Astrocyte (in vitro differentiated cells and primary cell): ENCODE measurements at regions not wholly inside any gene's neighbourhood (a gene's known extent, or its start where the extent isn't known, plus 50 kb on each side); places are given as distances from the start of the nearest gene placed in this dataset.
A peak's percentile ranks its signal among the peaks of the same experiment; 100 is the strongest.

Experiments used
- DNase-seq: peaks from one replicate; pipeline ENCODE4 v3.0.0-alpha.2; 2010; ENCODE audit warnings: low read depth
- FAIRE-seq: peaks from 2 replicates; lab custom pipeline; 2011; peaks lifted over from hg19 to GRCh38; lab: Jason Lieb, UNC
- H2AFZ ChIP-seq: 2 replicates; pipeline ENCODE4 v1.6.0; 2012; ENCODE audit warnings: low read depth, low read length, inconsistent platforms
- H3K27ac ChIP-seq: 2 replicates; pipeline ENCODE4 v1.5.1; 2011; ENCODE audit warnings: low read depth, low read length, inconsistent platforms
- H3K27me3 ChIP-seq: 2 replicates; pipeline ENCODE4 v1.6.0; 2011; ENCODE audit warnings: low read length, inconsistent platforms; ENCODE audit not compliant: insufficient read depth
- H3K36me3 ChIP-seq: 2 replicates; pipeline ENCODE4 v1.5.1; 2011; ENCODE audit warnings: low read length, inconsistent platforms; ENCODE audit not compliant: insufficient read depth
- H3K4me1 ChIP-seq: 2 replicates; pipeline ENCODE4 v1.5.1; 2011; ENCODE audit warnings: low read length, inconsistent platforms; ENCODE audit not compliant: insufficient read depth
- H3K4me2 ChIP-seq: 2 replicates; pipeline ENCODE4 v1.6.0; 2012; ENCODE audit warnings: low read length, inconsistent platforms
- H3K4me3 ChIP-seq: 2 replicates; pipeline ENCODE4 v1.5.1; 2011; ENCODE audit warnings: low read depth, mild to moderate bottlenecking, low read length, inconsistent platforms; ENCODE audit not compliant: insufficient read depth
- H3K79me2 ChIP-seq: 2 replicates; pipeline ENCODE4 v1.6.0; 2012; ENCODE audit warnings: mild to moderate bottlenecking, low read length, inconsistent platforms; ENCODE audit not compliant: insufficient read depth
- H3K9ac ChIP-seq: 2 replicates; pipeline ENCODE4 v1.6.0; 2012; ENCODE audit warnings: mild to moderate bottlenecking, low read length, inconsistent platforms
- H3K9me3 ChIP-seq: 2 replicates; pipeline ENCODE4 v1.5.1; 2012; ENCODE audit warnings: low read depth, mild to moderate bottlenecking, low read length, inconsistent platforms; ENCODE audit not compliant: insufficient read depth
- H4K20me1 ChIP-seq: 2 replicates; pipeline ENCODE4 v1.6.0; 2012; ENCODE audit warnings: low read length, inconsistent platforms; ENCODE audit not compliant: insufficient read depth
- H3K27ac Mint-ChIP-seq: one replicate; pipeline ENCODE4 v1.8.0; 2021; ENCODE audit warnings: mild to moderate bottlenecking, mixed read lengths; ENCODE audit not compliant: unreplicated experiment
- H3K27me3 Mint-ChIP-seq: one replicate; pipeline ENCODE4 v1.8.0; 2021; ENCODE audit warnings: low read depth, mixed read lengths; ENCODE audit not compliant: unreplicated experiment
- H3K36me3 Mint-ChIP-seq: one replicate; pipeline ENCODE4 v1.8.0; 2021; ENCODE audit warnings: low read depth, mixed read lengths; ENCODE audit not compliant: unreplicated experiment
- H3K4me1 Mint-ChIP-seq: one replicate; pipeline ENCODE4 v1.8.0; 2021; ENCODE audit warnings: low read depth, mixed read lengths; ENCODE audit not compliant: unreplicated experiment
- H3K4me3 Mint-ChIP-seq: one replicate; pipeline ENCODE4 v1.8.0; 2021; ENCODE audit warnings: mild to moderate bottlenecking, moderate library complexity, mixed read lengths; ENCODE audit not compliant: unreplicated experiment
- H3K9me3 Mint-ChIP-seq: one replicate; pipeline ENCODE4 v1.8.0; 2021; ENCODE audit warnings: mild to moderate bottlenecking, mixed read lengths; ENCODE audit not compliant: unreplicated experiment
- CTCF ChIP-seq: IDR thresholded peaks from 2 replicates; pipeline ENCODE4 v1.5.1; 2011; ENCODE audit warnings: low read depth, mild to moderate bottlenecking, inconsistent platforms, low read length, moderate library complexity; ENCODE audit not compliant: insufficient read depth
- EZH2 ChIP-seq: IDR thresholded peaks from 2 replicates; pipeline ENCODE4 v1.6.1; 2012; ENCODE audit warnings: mild to moderate bottlenecking, low read length, inconsistent platforms; ENCODE audit not compliant: insufficient read depth

DNA sequence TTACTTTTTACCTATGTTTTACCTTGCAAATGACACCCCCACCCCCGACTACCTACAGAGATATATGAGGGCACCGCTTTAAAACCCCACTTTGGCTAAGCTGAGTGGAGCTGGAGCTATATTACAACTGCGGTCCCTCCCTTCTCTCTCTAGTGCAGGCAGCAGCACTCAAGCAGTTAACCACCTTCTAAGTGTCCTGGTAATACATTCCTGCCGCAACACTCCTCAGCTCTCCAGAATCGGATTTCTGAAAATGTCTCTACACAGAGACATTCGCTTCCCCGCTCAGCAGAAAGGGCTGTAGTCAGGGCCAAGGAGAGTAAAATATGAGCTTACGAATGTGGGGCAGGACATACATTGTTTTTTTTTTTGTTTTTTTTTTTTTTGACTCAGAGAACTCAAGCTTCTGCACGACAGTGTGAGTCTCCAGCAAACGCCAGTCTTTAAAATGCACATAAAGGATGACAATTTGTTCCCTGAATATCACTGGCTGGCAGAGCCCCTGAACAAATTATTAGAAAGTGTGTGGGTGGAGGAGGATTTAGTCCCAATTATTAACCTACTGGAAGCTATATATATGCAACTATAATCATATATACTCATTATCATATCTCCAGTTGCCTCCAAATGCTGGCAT is 287.0 kb upstream of the TET2 start:
- H2AFZ ChIP-seq, result peak overlapping the region; percentile 39
- DNase-seq, result no peak

GRCh38 chr4:104860238-104861123 is 286.2 kb upstream of the TET2 start:
- no peaks in the 10 kb centered on the region for H3K4me1 ChIP-seq
- no peak overlapping the region for H3K27ac ChIP-seq
- Mint-ChIP-seq H3K27me3 (no peaks in the 10 kb centered on the region), H3K36me3 (no peaks in the 10 kb centered on the region), H3K9me3 (peaks cover 4% of the 10 kb centered on the region), H3K4me3 (no peak overlapping the region), H3K27ac (no peak overlapping the region), H3K4me1 (peaks cover 5% of the 10 kb centered on the region)
- no peaks in the 10 kb centered on the region for H4K20me1 ChIP-seq
- no peaks in the 10 kb centered on the region for H3K9me3 ChIP-seq
- H3K79me2 ChIP-seq, result no peaks in the 10 kb centered on the region
- no peaks in the 10 kb centered on the region for H3K27me3 ChIP-seq
- no peak overlapping the region for H3K9ac ChIP-seq
- no peaks in the 10 kb centered on the region for H3K36me3 ChIP-seq
- FAIRE-seq (peak; percentile 47), DNase-seq (peak; percentile 43)
- H3K4me3 ChIP-seq, result no peak overlapping the region
- H3K4me2 ChIP-seq, result no peak overlapping the region
- no peak for TF ChIP-seq EZH2
- TF ChIP-seq CTCF, result peak; percentile 98
- H2AFZ ChIP-seq, result no peak overlapping the region

More for the DNA sequence above, 287.0 kb upstream of the TET2 start:
- no peaks in the 10 kb centered on the region for H3K27me3 ChIP-seq
- peak overlapping the region; percentile 5 for H3K4me2 ChIP-seq
- Mint-ChIP-seq H3K4me3 (no peak overlapping the region), H3K4me1 (peaks cover 5% of the 10 kb centered on the region), H3K27ac (no peak overlapping the region), H3K36me3 (no peaks in the 10 kb centered on the region), H3K27me3 (no peaks in the 10 kb centered on the region), H3K9me3 (peaks cover 4% of the 10 kb centered on the region)
- H3K4me3 ChIP-seq, result no peak overlapping the region
- no peaks in the 10 kb centered on the region for H3K36me3 ChIP-seq
- H3K79me2 ChIP-seq, result no peaks in the 10 kb centered on the region
- no peak overlapping the region for H3K27ac ChIP-seq
- H3K9ac ChIP-seq, result no peak overlapping the region
- no peak for FAIRE-seq
- H4K20me1 ChIP-seq, result no peaks in the 10 kb centered on the region
- no peaks in the 10 kb centered on the region for H3K4me1 ChIP-seq
- TF ChIP-seq CTCF (no peak), EZH2 (no peak)
- no peaks in the 10 kb centered on the region for H3K9me3 ChIP-seq
